ENCODE measurements at regions not wholly inside any gene's neighbourhood (a gene's known extent, or its start where the extent isn't known, plus 50 kb on each side); places are given as distances from the start of the nearest gene placed in this dataset.
"Not testable (repeated sequence)": the region's sequence is repeated elsewhere in the genome, so short reads cannot be mapped to it uniquely, and the experiment has no call there.

- Histone ChIP-seq H2AFZ (ENCODE audit: low read depth, low read length) (no peak overlapping the region), H3K9me2 (ENCODE audit: insufficient read depth, low read length) (no peaks in the 10 kb centered on the region), H3K27ac (ENCODE audit: low read length) (no peak overlapping the region), H3K4me2 (ENCODE audit: low read length) (no peak overlapping the region), H3K9ac (ENCODE audit: low read length) (no peak overlapping the region), H4K20me1 (ENCODE audit: insufficient read depth) (no peaks in the 10 kb centered on the region), H3K27me3 (ENCODE audit: insufficient read depth, low read depth, low read length) (no peaks in the 10 kb centered on the region), H3F3A (ENCODE audit: insufficient read depth, low read length, poor library complexity, severe bottlenecking) (no peaks in the 10 kb centered on the region), H3K79me2 (replicated peaks; ENCODE audit: insufficient read depth, low read length) (no peaks in the 10 kb centered on the region), H3K36me3 (ENCODE audit: insufficient read depth, low read length) (no peaks in the 10 kb centered on the region), H3K4me3 (ENCODE audit: low read length) (no peak overlapping the region), H3K9me3 (ENCODE audit: low read length) (no peaks in the 10 kb centered on the region)
- TF ChIP-seq TAF1 (IDR thresholded peaks at IDR 0.05; ENCODE audit: low read depth) = no peak
- no peak for TF ChIP-seq CTCF (IDR thresholded peaks at IDR 0.05; ENCODE audit: poor library complexity, severe bottlenecking)
- TF ChIP-seq POLR2AphosphoS5 (IDR thresholded peaks at IDR 0.05) = no peak
- no peak for TF ChIP-seq EP300 (conservative IDR thresholded peaks at IDR 0.05; ENCODE audit: poor library complexity, severe bottlenecking)
- TF ChIP-seq MXI1 (conservative IDR thresholded peaks at IDR 0.05; ENCODE audit: poor library complexity, severe bottlenecking) = no peak
- TF ChIP-seq EZH2 (IDR thresholded peaks at IDR 0.05; ENCODE audit: borderline replicate concordance, insufficient read depth, low read length, poor library complexity, severe bottlenecking) = no peak
- no peak for TF ChIP-seq RAD21 (conservative IDR thresholded peaks at IDR 0.05)
- no peak for TF ChIP-seq REST (IDR thresholded peaks at IDR 0.05; ENCODE audit: borderline replicate concordance)
- TF ChIP-seq SMC3 (conservative IDR thresholded peaks at IDR 0.05; ENCODE audit: poor library complexity) = no peak
These were observed 74.4 kb upstream of the LRFN5 start for GRCh38 chr14:41532255-41532654.

DNA sequence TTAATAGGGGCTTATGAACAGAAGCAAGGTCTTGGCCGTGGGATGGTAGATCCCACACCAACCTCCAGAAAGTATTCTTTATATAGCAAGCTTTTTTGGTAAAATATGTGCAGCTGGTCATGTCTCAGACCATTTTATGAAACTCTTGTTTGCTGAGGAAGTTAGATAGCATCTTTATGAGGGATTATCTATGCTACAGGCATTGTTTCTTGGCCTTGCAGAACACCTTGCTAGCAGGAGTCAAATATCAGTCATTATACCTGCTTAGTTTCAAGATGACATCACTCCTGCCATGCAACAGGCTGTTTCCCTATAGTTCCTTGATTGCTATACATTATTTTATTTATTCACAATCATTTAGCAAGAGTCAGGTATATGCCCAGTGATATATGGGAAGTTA is 84.8 kb upstream of the LRFN5 start:
- H3K4me3 ChIP-seq (ENCODE audit: low read length) = no peak overlapping the region
- no peaks in the 10 kb centered on the region for H3K9me3 ChIP-seq (ENCODE audit: low read length)
- H2AFZ ChIP-seq (ENCODE audit: low read depth, low read length) = no peak overlapping the region
- no peaks in the 10 kb centered on the region for H3K27me3 ChIP-seq (ENCODE audit: insufficient read depth, low read depth, low read length)
- H3K36me3 ChIP-seq (ENCODE audit: insufficient read depth, low read length) = no peaks in the 10 kb centered on the region
- H3K79me2 ChIP-seq (replicated peaks; ENCODE audit: insufficient read depth, low read length) = no peaks in the 10 kb centered on the region
- H3F3A ChIP-seq (ENCODE audit: insufficient read depth, low read length, poor library complexity, severe bottlenecking) = no peaks in the 10 kb centered on the region
- no peak overlapping the region for H3K27ac ChIP-seq (ENCODE audit: low read length)
- H3K9me2 ChIP-seq (ENCODE audit: insufficient read depth, low read length) = no peaks in the 10 kb centered on the region
- H3K4me2 ChIP-seq (ENCODE audit: low read length) = no peak overlapping the region
- H3K9ac ChIP-seq (ENCODE audit: low read length) = no peak overlapping the region
- no peaks in the 10 kb centered on the region for H4K20me1 ChIP-seq (ENCODE audit: insufficient read depth)
- TF ChIP-seq TAF1 (IDR thresholded peaks at IDR 0.05; ENCODE audit: low read depth) (no peak), SMC3 (conservative IDR thresholded peaks at IDR 0.05; ENCODE audit: poor library complexity) (no peak), CTCF (IDR thresholded peaks at IDR 0.05; ENCODE audit: poor library complexity, severe bottlenecking) (no peak), REST (IDR thresholded peaks at IDR 0.05; ENCODE audit: borderline replicate concordance) (no peak), RAD21 (conservative IDR thresholded peaks at IDR 0.05) (no peak), EZH2 (IDR thresholded peaks at IDR 0.05; ENCODE audit: borderline replicate concordance, insufficient read depth, low read length, poor library complexity, severe bottlenecking) (no peak), EP300 (conservative IDR thresholded peaks at IDR 0.05; ENCODE audit: poor library complexity, severe bottlenecking) (no peak)

- H3K36me3 ChIP-seq (ENCODE audit: insufficient read depth, low read length); H3K4me2 ChIP-seq (ENCODE audit: low read length); H4K20me1 ChIP-seq (ENCODE audit: insufficient read depth); H3K79me2 ChIP-seq (replicated peaks; ENCODE audit: insufficient read depth, low read length); H3K9ac ChIP-seq (ENCODE audit: low read length); H3K9me2 ChIP-seq (ENCODE audit: insufficient read depth, low read length); H2AFZ ChIP-seq (ENCODE audit: low read depth, low read length); H3K27me3 ChIP-seq (ENCODE audit: insufficient read depth, low read depth, low read length); H3K27ac ChIP-seq (ENCODE audit: low read length); H3K4me3 ChIP-seq (ENCODE audit: low read length); H3K9me3 ChIP-seq (ENCODE audit: low read length); H3F3A ChIP-seq (ENCODE audit: insufficient read depth, low read length, poor library complexity, severe bottlenecking): not testable (repeated sequence)
These were observed 88.6 kb upstream of the LRFN5 start for GRCh38 chr14:41518030-41518429.

All from neural cell (in vitro differentiated cells).